NCI-H1417 treated with DMSO at 0.1 percent for 48 hours (cell line): ENCODE measurements at regions not wholly inside any gene's neighbourhood (a gene's known extent, or its start where the extent isn't known, plus 50 kb on each side); places are given as distances from the start of the nearest gene placed in this dataset.

ENCODE experiments used
- DNase-seq: peaks from one replicate; lab custom pipeline; 2025; lab: John Stamatoyannopoulos, UW

GRCh38 chr10:53749439-53749838, 976.9 kb upstream of the MBL2 start:
- no peak for DNase-seq

- no peak for DNase-seq
Observed at GRCh38 chr10:53748319-53748718, 975.7 kb upstream of the MBL2 start.

- no peak for DNase-seq
Observed at GRCh38 chr10:53744746-53745145, 972.2 kb upstream of the MBL2 start.

DNA sequence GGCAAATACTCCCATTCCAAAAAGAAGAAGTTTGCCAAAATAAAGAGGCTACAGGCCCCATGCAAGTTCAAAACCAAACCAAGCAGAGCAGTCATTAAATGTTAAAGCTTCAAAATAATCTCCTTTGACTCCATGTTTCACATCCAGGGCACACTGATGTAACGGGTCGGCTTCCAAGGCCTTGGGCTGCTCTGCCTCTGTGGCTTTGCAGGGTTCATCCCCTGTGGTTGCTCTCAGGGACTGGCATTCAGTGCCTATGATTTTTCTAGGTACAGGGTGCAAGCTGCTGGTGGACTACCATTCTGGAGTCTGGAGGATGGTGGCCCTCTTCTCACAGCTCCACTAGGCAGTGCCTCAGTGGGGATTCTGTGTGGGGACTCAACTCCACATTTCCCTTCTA, 971.6 kb upstream of the MBL2 start:
- no peak for DNase-seq

GRCh38 chr10:53737132-53737531, 964.5 kb upstream of the MBL2 start:
- no peak for DNase-seq

DNA sequence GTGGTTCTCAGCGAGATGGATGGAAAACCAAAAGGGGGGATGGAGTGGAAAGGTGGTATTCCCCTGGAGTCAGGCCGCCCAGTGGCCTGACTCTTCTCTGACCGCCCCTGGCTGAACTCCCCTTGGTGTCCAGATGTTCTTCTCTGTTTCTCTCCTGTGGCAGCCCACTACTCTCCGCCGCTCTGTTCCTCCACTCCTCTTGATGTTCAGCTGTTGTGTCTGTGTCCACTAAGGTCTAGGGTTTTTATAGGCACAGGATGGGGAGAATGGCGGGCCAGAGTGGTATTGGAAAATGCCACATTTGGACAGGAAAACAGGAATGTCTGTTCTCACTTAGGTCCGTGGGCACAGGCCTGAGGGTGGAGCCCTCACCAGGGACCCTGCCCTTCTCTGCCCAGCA, 954.3 kb upstream of the MBL2 start:
- DNase-seq: no peak

- no peak for DNase-seq
Observed at GRCh38 chr10:53724581-53724980, 952.0 kb upstream of the MBL2 start.

DNA sequence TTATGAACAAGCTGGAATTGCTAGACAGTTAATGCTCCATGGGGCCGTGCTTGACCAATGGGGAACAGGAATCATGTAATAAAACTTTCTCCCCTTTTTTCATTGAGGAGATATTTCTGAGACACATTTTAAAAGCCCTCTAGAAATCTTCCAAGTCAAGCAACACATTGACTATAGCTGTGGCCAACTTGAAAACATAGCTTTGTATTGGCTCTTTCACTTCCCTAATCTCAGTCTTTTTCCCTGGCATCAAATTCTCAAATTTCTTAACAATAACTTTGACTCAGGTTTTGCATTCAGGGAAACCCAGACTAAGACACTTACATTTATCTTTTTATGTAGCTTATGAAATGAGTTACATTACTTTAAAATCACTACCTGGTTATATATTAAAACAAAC, 947.1 kb upstream of the MBL2 start:
- DNase-seq: no peak

- DNase-seq: no peak
Observed at GRCh38 chr10:53716156-53716555, 943.6 kb upstream of the MBL2 start.

DNA sequence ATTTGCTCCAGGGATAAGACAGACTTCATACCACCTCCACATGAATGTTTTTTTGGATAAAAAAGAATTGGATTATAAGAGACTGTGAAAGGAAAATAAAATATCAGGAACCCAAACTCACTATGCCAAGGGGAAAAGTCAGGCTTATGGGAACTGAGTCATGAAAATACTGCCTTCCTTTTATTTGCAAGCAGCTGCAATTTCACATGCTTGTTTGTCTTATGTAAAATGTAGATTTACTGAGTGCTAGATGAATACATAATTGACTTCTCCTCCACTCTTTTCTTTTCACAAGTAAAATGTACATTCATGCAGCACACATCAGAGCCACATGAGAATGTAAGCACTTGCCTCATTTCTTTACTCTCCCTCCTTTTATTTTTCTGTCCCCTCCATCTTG, 940.8 kb upstream of the MBL2 start:
- no peak for DNase-seq

DNA sequence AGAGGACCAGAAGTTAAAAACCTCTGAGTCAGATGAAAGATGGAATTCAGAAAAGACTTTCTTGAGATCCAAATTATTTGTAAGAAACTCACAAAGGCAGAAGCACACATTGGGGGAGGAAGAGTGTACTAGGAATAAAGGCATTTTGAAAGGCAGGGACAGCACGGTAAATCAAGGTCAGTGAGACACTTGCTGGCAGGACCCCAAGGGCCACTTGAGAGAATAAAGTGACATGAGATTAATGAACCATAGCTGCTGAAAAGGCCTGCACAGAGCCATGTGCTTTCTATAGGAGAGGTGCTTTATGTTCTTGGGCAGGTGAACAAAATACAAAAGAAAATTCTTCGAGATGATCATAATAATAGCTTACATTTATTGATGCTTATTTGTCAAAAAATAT, 929.9 kb upstream of the MBL2 start:
- no peak for DNase-seq

DNA sequence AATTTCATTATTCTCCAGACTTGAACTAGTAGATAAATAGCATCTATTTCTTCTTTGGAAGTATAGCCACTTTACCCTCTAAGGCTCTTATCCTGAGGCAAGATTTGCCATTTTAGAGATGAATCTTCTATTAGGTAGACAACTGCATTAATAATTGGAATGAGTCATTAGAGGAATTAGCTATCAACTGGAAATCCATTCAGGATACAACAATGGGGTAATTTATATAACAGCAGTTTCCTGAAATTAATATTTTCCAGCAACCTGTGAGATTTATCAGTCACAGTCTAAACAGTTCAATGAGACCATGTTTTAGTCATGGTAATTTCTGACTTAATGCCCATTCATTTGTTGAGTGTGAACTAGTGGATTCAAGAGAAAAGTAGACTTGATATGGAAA, 928.6 kb upstream of the MBL2 start:
- DNase-seq: no peak

- no peak for DNase-seq
Observed at GRCh38 chr10:53700278-53700677, 927.7 kb upstream of the MBL2 start.

- no peak for DNase-seq
Observed at GRCh38 chr10:53699684-53700083, 927.1 kb upstream of the MBL2 start.

- DNase-seq: no peak
Observed at GRCh38 chr10:53699231-53699630, 926.6 kb upstream of the MBL2 start.

DNA sequence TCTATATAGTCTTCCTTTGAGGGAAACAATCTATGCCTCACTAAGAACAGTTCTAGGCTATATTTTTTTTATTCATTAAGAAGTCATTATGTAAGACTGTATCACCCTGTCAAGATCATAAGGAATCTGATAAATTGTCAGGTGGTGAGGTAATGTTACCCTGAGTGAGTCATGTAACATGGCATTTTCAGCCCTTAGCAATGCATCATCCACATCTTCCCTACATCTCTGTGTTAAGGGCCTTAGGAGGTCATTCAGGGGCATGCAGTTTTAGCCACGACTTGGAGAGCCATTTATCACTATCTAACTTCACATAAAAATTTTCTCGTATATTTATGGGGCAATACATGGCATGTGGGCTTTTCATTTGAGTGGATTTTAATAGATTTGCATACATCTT, 924.5 kb upstream of the MBL2 start:
- DNase-seq: no peak

DNA sequence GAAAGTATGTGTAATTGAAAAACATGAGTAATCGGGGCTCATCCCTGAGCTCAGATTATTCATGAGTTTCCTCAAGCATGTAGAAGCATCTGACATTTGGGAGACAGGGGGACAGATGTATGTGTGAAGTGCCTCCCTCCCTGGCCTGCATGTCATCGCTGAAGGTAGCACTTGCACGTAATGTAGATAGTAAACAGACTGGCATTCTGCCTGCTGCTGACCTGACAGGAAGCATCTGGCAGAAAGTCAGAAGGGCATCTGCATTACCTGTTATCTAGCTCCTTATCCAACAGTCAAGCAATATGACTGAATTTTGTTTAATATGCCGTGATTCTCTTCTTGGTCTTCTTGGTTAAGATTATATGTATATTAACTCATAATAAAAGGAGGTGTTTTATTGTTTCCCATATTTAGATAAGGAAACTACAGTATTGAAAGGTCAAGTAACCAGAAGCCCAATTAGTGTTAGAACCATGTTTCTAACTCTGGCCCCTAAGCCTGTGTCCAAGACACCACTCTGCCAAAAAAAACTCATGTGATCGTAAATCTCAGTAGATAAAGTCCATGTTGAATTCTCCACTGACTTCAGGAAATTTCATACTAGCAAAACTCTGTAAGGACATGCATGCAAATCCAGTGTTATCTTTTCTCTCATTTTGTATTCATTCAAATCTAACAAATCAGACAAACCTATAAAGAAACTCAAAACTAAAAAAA, 918.1 kb upstream of the MBL2 start:
- DNase-seq: no peak

- no peak for DNase-seq
Observed at GRCh38 chr10:53687800-53688199, 915.2 kb upstream of the MBL2 start.

- DNase-seq: no peak
Observed at GRCh38 chr10:53682885-53683284, 910.3 kb upstream of the MBL2 start.

- no peak for DNase-seq
Observed at GRCh38 chr10:53682458-53682857, 909.9 kb upstream of the MBL2 start.

DNA sequence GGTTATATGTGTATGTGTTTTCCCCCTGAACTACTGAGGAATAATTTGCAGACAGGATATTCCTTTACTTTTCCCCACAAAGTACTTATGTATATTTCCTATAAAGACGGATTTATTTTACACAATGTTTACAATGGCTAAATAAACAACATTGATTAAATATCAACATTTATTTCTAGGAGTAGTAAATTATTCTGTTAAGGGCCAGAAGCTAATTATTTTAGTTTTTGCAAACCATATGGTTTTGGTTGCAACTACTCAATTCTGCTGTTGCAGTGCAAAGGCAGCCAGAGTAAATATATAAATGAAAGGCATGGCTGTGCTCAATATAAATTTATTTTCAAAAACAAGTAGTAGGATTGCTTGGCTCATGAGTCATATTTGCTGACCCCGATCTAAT, 907.1 kb upstream of the MBL2 start:
- no peak for DNase-seq

GRCh38 chr10:53675177-53675576, 902.6 kb upstream of the MBL2 start:
- DNase-seq: no peak

GRCh38 chr10:53667063-53667462, 894.5 kb upstream of the MBL2 start:
- DNase-seq: no peak

- DNase-seq: no peak
Observed at GRCh38 chr10:53664282-53665019, 891.9 kb upstream of the MBL2 start.
